ENCODE measurements at regions not wholly inside any gene's neighbourhood (a gene's known extent, or its start where the extent isn't known, plus 50 kb on each side); places are given as distances from the start of the nearest gene placed in this dataset.

GRCh38 chr3:18650731-18651130, 225.6 kb upstream of the SATB1 start:
- Histone ChIP-seq H3K4me3 (ENCODE audit: low read depth, low read length) (no peak overlapping the region), H3K9me3 (ENCODE audit: control insufficient read depth, insufficient read depth, low read depth, low read length) (no peaks in the 10 kb centered on the region), H3K36me3 (ENCODE audit: control insufficient read depth, insufficient read depth, low read length) (no peaks in the 10 kb centered on the region), H3K9ac (ENCODE audit: low read length) (no peak overlapping the region), H3K27me3 (ENCODE audit: control insufficient read depth, insufficient read depth, low read length) (no peaks in the 10 kb centered on the region), H3K4me1 (ENCODE audit: control insufficient read depth, insufficient read depth, low read length) (no peaks in the 10 kb centered on the region), H3K27ac (ENCODE audit: low read depth, low read length) (no peak overlapping the region)

DNA sequence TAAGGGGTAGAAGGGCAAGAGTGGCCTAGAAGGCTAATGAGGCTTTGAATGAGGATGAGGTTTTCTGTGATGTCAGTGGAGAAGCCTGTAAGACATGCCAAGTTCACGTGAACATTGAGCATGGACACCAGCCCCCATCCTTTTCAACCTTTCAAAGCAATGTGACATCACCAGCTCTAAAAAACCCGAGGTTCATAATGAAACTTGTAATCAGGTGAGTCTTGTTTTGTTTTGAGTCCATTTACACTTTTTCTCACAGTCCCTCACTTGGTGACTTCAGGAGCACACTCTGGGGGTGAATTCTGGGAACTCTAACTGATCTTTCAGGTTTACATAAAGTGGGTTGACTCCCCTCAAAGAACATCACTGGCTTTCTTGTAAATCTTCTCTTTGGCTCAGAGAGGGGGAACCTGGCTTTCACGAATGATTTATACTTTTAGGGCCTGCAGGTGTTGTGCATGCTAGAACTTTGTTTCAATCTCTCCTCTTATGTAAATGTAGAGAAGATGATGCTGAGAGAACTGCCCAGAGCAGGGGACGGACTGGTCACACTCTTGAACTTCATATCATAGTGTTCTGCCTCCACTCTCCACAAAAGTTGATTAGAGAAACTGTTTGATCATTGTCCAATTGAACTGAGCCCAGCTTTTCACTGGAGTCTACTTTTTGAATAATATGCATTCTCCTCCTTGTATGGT, 224.7 kb upstream of the SATB1 start:
- Histone ChIP-seq H3K9ac (ENCODE audit: low read length) (no peak overlapping the region), H3K36me3 (ENCODE audit: control insufficient read depth, insufficient read depth, low read length) (no peaks in the 10 kb centered on the region), H3K4me1 (ENCODE audit: control insufficient read depth, insufficient read depth, low read length) (no peaks in the 10 kb centered on the region), H3K27me3 (ENCODE audit: control insufficient read depth, insufficient read depth, low read length) (no peaks in the 10 kb centered on the region), H3K4me3 (ENCODE audit: low read depth, low read length) (no peak overlapping the region), H3K27ac (ENCODE audit: low read depth, low read length) (no peak overlapping the region), H3K9me3 (ENCODE audit: control insufficient read depth, insufficient read depth, low read depth, low read length) (no peaks in the 10 kb centered on the region)

- Histone ChIP-seq H3K27me3 (ENCODE audit: control insufficient read depth, insufficient read depth, low read length) (no peaks in the 10 kb centered on the region), H3K9ac (ENCODE audit: low read length) (no peak overlapping the region), H3K4me3 (ENCODE audit: low read depth, low read length) (no peak overlapping the region), H3K4me1 (ENCODE audit: control insufficient read depth, insufficient read depth, low read length) (no peaks in the 10 kb centered on the region), H3K27ac (ENCODE audit: low read depth, low read length) (no peak overlapping the region), H3K36me3 (ENCODE audit: control insufficient read depth, insufficient read depth, low read length) (no peaks in the 10 kb centered on the region), H3K9me3 (ENCODE audit: control insufficient read depth, insufficient read depth, low read depth, low read length) (no peaks in the 10 kb centered on the region)
Observed at GRCh38 chr3:18648868-18649462, 223.8 kb upstream of the SATB1 start.

DNA sequence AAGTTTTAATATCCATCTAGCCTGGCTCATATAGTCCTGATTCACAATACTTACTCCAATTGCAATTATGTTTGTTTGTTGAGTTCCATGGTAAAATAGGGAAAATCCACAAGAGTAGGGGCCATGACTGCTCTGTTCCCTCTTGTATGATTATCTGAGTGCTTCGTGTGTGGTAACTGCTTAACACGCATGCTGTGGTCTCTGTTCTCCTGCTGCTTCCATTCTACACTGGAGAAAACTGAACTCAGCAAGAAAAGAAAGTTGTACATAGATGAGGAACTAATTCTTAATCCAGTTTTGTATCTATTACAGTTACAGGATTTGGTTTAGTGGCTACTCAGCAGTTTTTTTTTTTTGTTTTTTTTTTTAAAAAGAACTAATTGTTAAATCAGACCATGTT, 223.0 kb upstream of the SATB1 start:
- no peaks in the 10 kb centered on the region for H3K9me3 ChIP-seq (ENCODE audit: control insufficient read depth, insufficient read depth, low read depth, low read length)
- no peaks in the 10 kb centered on the region for H3K4me1 ChIP-seq (ENCODE audit: control insufficient read depth, insufficient read depth, low read length)
- no peaks in the 10 kb centered on the region for H3K27me3 ChIP-seq (ENCODE audit: control insufficient read depth, insufficient read depth, low read length)
- H3K36me3 ChIP-seq (ENCODE audit: control insufficient read depth, insufficient read depth, low read length), result no peaks in the 10 kb centered on the region
- H3K4me3 ChIP-seq (ENCODE audit: low read depth, low read length), result no peak overlapping the region
- H3K9ac ChIP-seq (ENCODE audit: low read length), result no peak overlapping the region
- H3K27ac ChIP-seq (ENCODE audit: low read depth, low read length), result no peak overlapping the region

DNA sequence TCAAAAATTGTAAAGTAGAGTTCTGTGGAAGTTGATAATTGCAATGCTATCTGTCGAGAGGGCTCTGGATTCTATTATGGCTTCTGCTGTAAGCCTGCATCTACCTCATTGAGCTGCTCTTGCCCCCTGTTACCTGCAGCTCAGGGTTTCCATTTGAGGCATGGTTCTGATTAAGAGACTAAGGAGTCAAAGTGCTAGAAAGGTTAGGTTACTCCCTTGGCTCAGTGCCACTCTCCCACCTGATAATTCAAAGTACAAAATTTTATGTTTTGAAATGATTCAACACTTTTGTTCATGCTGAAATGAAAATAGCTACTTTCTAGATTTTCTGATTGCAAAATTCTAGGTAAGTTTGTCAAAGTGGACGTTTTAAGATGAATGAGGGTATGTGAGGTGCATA, 220.5 kb upstream of the SATB1 start:
- Histone ChIP-seq H3K27me3 (ENCODE audit: control insufficient read depth, insufficient read depth, low read length) (no peaks in the 10 kb centered on the region), H3K27ac (ENCODE audit: low read depth, low read length) (no peak overlapping the region), H3K9me3 (ENCODE audit: control insufficient read depth, insufficient read depth, low read depth, low read length) (no peaks in the 10 kb centered on the region), H3K4me1 (ENCODE audit: control insufficient read depth, insufficient read depth, low read length) (no peaks in the 10 kb centered on the region), H3K36me3 (ENCODE audit: control insufficient read depth, insufficient read depth, low read length) (no peaks in the 10 kb centered on the region), H3K4me3 (ENCODE audit: low read depth, low read length) (no peak overlapping the region), H3K9ac (ENCODE audit: low read length) (no peak overlapping the region)

GRCh38 chr3:18643281-18643680, 218.1 kb upstream of the SATB1 start:
- Histone ChIP-seq H3K27ac (ENCODE audit: low read depth, low read length) (no peak overlapping the region), H3K9me3 (ENCODE audit: control insufficient read depth, insufficient read depth, low read depth, low read length) (no peaks in the 10 kb centered on the region), H3K4me1 (ENCODE audit: control insufficient read depth, insufficient read depth, low read length) (no peaks in the 10 kb centered on the region), H3K27me3 (ENCODE audit: control insufficient read depth, insufficient read depth, low read length) (no peaks in the 10 kb centered on the region), H3K4me3 (ENCODE audit: low read depth, low read length) (no peak overlapping the region), H3K36me3 (ENCODE audit: control insufficient read depth, insufficient read depth, low read length) (no peaks in the 10 kb centered on the region), H3K9ac (ENCODE audit: low read length) (no peak overlapping the region)

GRCh38 chr3:18641916-18642315, 216.8 kb upstream of the SATB1 start:
- no peak overlapping the region for H3K4me3 ChIP-seq (ENCODE audit: low read depth, low read length)
- H3K9ac ChIP-seq (ENCODE audit: low read length), result no peak overlapping the region
- H3K9me3 ChIP-seq (ENCODE audit: control insufficient read depth, insufficient read depth, low read depth, low read length), result no peaks in the 10 kb centered on the region
- H3K27me3 ChIP-seq (ENCODE audit: control insufficient read depth, insufficient read depth, low read length), result no peaks in the 10 kb centered on the region
- H3K27ac ChIP-seq (ENCODE audit: low read depth, low read length), result no peak overlapping the region
- H3K4me1 ChIP-seq (ENCODE audit: control insufficient read depth, insufficient read depth, low read length), result no peaks in the 10 kb centered on the region
- H3K36me3 ChIP-seq (ENCODE audit: control insufficient read depth, insufficient read depth, low read length), result no peaks in the 10 kb centered on the region

DNA sequence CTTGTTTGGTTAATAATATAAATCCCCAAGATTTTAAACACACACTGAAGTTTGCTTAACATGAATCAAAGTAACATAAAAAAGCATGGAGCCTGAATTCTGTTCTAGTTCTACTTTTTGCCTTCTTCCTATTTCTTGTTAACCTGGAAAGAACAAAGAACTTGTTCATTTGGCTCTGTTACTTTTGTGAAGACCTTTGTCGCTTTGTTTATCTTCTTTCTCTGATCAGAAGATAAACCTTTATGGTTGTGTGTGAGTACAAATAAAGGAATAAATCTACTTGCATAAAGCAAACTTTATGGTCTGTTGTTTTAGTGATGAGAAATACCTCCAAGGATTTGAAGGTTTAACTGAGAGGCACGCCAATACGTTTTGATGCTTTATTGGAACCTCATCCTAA, 210.1 kb upstream of the SATB1 start:
- Histone ChIP-seq H3K27ac (ENCODE audit: low read depth, low read length) (no peak overlapping the region), H3K36me3 (ENCODE audit: control insufficient read depth, insufficient read depth, low read length) (no peaks in the 10 kb centered on the region), H3K9ac (ENCODE audit: low read length) (no peak overlapping the region), H3K4me3 (ENCODE audit: low read depth, low read length) (no peak overlapping the region), H3K4me1 (ENCODE audit: control insufficient read depth, insufficient read depth, low read length) (no peaks in the 10 kb centered on the region), H3K9me3 (ENCODE audit: control insufficient read depth, insufficient read depth, low read depth, low read length) (no peaks in the 10 kb centered on the region), H3K27me3 (ENCODE audit: control insufficient read depth, insufficient read depth, low read length) (no peaks in the 10 kb centered on the region)

GRCh38 chr3:18634461-18634860, 209.3 kb upstream of the SATB1 start:
- H3K9ac ChIP-seq (ENCODE audit: low read length), result no peak overlapping the region
- H3K27ac ChIP-seq (ENCODE audit: low read depth, low read length), result no peak overlapping the region
- no peaks in the 10 kb centered on the region for H3K4me1 ChIP-seq (ENCODE audit: control insufficient read depth, insufficient read depth, low read length)
- H3K9me3 ChIP-seq (ENCODE audit: control insufficient read depth, insufficient read depth, low read depth, low read length), result no peaks in the 10 kb centered on the region
- no peaks in the 10 kb centered on the region for H3K27me3 ChIP-seq (ENCODE audit: control insufficient read depth, insufficient read depth, low read length)
- H3K36me3 ChIP-seq (ENCODE audit: control insufficient read depth, insufficient read depth, low read length), result no peaks in the 10 kb centered on the region
- H3K4me3 ChIP-seq (ENCODE audit: low read depth, low read length), result no peak overlapping the region

- Histone ChIP-seq H3K4me1 (ENCODE audit: control insufficient read depth, insufficient read depth, low read length) (no peaks in the 10 kb centered on the region), H3K4me3 (ENCODE audit: low read depth, low read length) (no peak overlapping the region), H3K9me3 (ENCODE audit: control insufficient read depth, insufficient read depth, low read depth, low read length) (no peaks in the 10 kb centered on the region), H3K9ac (ENCODE audit: low read length) (no peak overlapping the region), H3K36me3 (ENCODE audit: control insufficient read depth, insufficient read depth, low read length) (no peaks in the 10 kb centered on the region), H3K27me3 (ENCODE audit: control insufficient read depth, insufficient read depth, low read length) (no peaks in the 10 kb centered on the region), H3K27ac (ENCODE audit: low read depth, low read length) (no peak overlapping the region)
Observed at GRCh38 chr3:18633002-18633401, 207.9 kb upstream of the SATB1 start.

GRCh38 chr3:18630295-18630694, 205.2 kb upstream of the SATB1 start:
- no peaks in the 10 kb centered on the region for H3K4me1 ChIP-seq (ENCODE audit: control insufficient read depth, insufficient read depth, low read length)
- H3K9ac ChIP-seq (ENCODE audit: low read length), result no peak overlapping the region

More at GRCh38 chr3:18630295-18630694, 205.2 kb upstream of the SATB1 start:
- Histone ChIP-seq H3K4me3 (ENCODE audit: low read depth, low read length) (no peak overlapping the region), H3K27me3 (ENCODE audit: control insufficient read depth, insufficient read depth, low read length) (no peaks in the 10 kb centered on the region), H3K27ac (ENCODE audit: low read depth, low read length) (no peak overlapping the region), H3K36me3 (ENCODE audit: control insufficient read depth, insufficient read depth, low read length) (no peaks in the 10 kb centered on the region), H3K9me3 (ENCODE audit: control insufficient read depth, insufficient read depth, low read depth, low read length) (no peaks in the 10 kb centered on the region)

Measured in HUES6 (cell line).